Adrenal gland (tissue), 5 donors: ENCODE measurements at regions not wholly inside any gene's neighbourhood (a gene's known extent, or its start where the extent isn't known, plus 50 kb on each side); places are given as distances from the start of the nearest gene placed in this dataset.

ENCODE experiments used
- CTCF ChIP-seq, 6 experiments: fragments of 450-650 bp in 4 of 6; fragments of 200-600 bp in 2 of 6; sonication (generic) in 1 of 6; IDR thresholded peaks; 1 replicate in 5 of 6; 2 replicates in 1 of 6; pipeline versions ENCODE4 v1.5.1 to v1.8.0; 2016 to 2021; ENCODE audit warnings: antibody characterized with exemption in 6 of 6, mild to moderate bottlenecking in 2 of 6, moderate library complexity in 1 of 6
- POLR2A ChIP-seq, 2 donors: fragments of 450-650 bp; IDR thresholded peaks; one replicate each; pipeline ENCODE4 v1.6.1; 2017; ENCODE audit warnings: antibody characterized with exemption in 2 of 2, mild to moderate bottlenecking in 2 of 2, moderate library complexity in 1 of 2
- donor health status: DM: no; HTN: no; CAD: no.

- TF ChIP-seq POLR2A (IDR thresholded peaks at IDR 0.05) (no peak), CTCF (IDR thresholded peaks at IDR 0.05) (no peak)
Measured at GRCh38 chr21:33997436-33997835, 75.9 kb upstream of the MRPS6 start.
